Panc1 (cell line): ENCODE measurements at regions not wholly inside any gene's neighbourhood (a gene's known extent, or its start where the extent isn't known, plus 50 kb on each side); places are given as distances from the start of the nearest gene placed in this dataset.

Experiments
- ATAC-seq: fragments of 200-7000 bp; cut with Tn5 transposase; 2 replicates; pipeline ENCODE4 v1.9.1; 2020; ENCODE audit warnings: mild to moderate bottlenecking, moderate library complexity
- BruUV-seq: library from RNA; stranded (reverse); fragments of 400-500 nt; replicated peaks from 2 replicates; lab custom pipeline; 2021; lab: Mats Ljungman, UMichigan
- CTCF ChIA-PET: fragments of 300-600 bp; sonication (Branson Sonifier 250); formaldehyde crosslinking; loops from one replicate; lab custom pipeline; 2022; ENCODE audit warnings: antibody characterized with exemption; lab: Charles Lee
- POLR2A ChIA-PET: fragments of 300-600 bp; sonication (Branson Sonifier 250); formaldehyde crosslinking; loops from one replicate; lab custom pipeline; 2022; ENCODE audit warnings: antibody characterized with exemption; lab: Charles Lee
- DNase-seq: peaks from one replicate; pipeline ENCODE4 v3.0.0-alpha.2; 2010; ENCODE audit warnings: low read depth, low spot score
- H3K27ac ChIP-seq: 2 replicates; pipeline ENCODE4 v1.5.1; 2011; ENCODE audit warnings: mild to moderate bottlenecking, low read length, inconsistent platforms
- H3K27me3 ChIP-seq: fragments of 200-500 bp; sonication (Bioruptor generic); 2 replicates; pipeline ENCODE4 v1.6.0; 2014; ENCODE audit warnings: low read length, inconsistent platforms; ENCODE audit not compliant: control insufficient read depth, insufficient read depth
- H3K36me3 ChIP-seq: fragments of 200-500 bp; sonication (Bioruptor generic); 2 replicates; pipeline ENCODE4 v1.5.1; 2014; ENCODE audit warnings: inconsistent platforms, mild to moderate bottlenecking, low read length, moderate library complexity; ENCODE audit not compliant: control insufficient read depth, insufficient read depth
- H3K4me1 ChIP-seq: 2 replicates; pipeline ENCODE4 v1.5.1; 2011; ENCODE audit warnings: inconsistent platforms, mild to moderate bottlenecking, low read length, moderate library complexity; ENCODE audit not compliant: control insufficient read depth, insufficient read depth
- H3K4me3 ChIP-seq, 2 experiments: 2 replicates each; pipeline ENCODE4 v1.5.1; 2011 to 2012; ENCODE audit warnings: low read depth in 2 of 2, low read length in 2 of 2, mild to moderate bottlenecking in 2 of 2, inconsistent platforms in 1 of 2, moderate library complexity in 1 of 2
- H3K9me3 ChIP-seq: fragments of 200-500 bp; sonication (Bioruptor generic); 2 replicates; pipeline ENCODE4 v1.5.1; 2014; ENCODE audit warnings: low read depth, mild to moderate bottlenecking, inconsistent platforms, low read length, moderate library complexity; ENCODE audit not compliant: control insufficient read depth, insufficient read depth
- CTCF ChIP-seq: fragments of 450-650 bp; IDR thresholded peaks from 2 replicates; pipeline ENCODE4 v1.5.1; 2017; ENCODE audit warnings: mild to moderate bottlenecking
- POLR2AphosphoS5 ChIP-seq: IDR thresholded peaks from 2 replicates; pipeline ENCODE4 v1.6.1; 2012; ENCODE audit warnings: mild to moderate bottlenecking, low read depth, low read length, moderate library complexity
- REST ChIP-seq, 2 experiments: IDR thresholded peaks; 2 replicates each; pipeline ENCODE4 v1.6.1; 2011 to 2012; ENCODE audit warnings: low read depth in 2 of 2, control low read depth in 1 of 2, low read length in 1 of 2, mild to moderate bottlenecking in 1 of 2, moderate library complexity in 1 of 2; ENCODE audit not compliant: insufficient read depth in 1 of 2
- SIN3A ChIP-seq: IDR thresholded peaks from 2 replicates; pipeline ENCODE4 v1.6.1; 2012; ENCODE audit warnings: low read depth, mild to moderate bottlenecking, low read length, moderate library complexity, borderline replicate concordance; ENCODE audit not compliant: insufficient read depth
- TCF7L2 ChIP-seq: IDR thresholded peaks from 2 replicates; pipeline ENCODE4 v1.6.1; 2011; ENCODE audit warnings: mild to moderate bottlenecking, low read depth, low read length, inconsistent platforms
- in situ Hi-C: cut with HindIII; loops from 2 replicates; pipeline ENCODE4 v1.10.0; 2016; ENCODE audit warnings: low sequenced_read_pairs, low pct_unique_long_range_greater_than_20kb
- intact Hi-C: fragments of 100-400 bp; cut with micrococcal nuclease; formaldehyde crosslinking; loops from one replicate; pipeline ENCODE4 v1.10.0; 2022; ENCODE audit not compliant: unreplicated experiment

GRCh38 chr2:223368481-223368880 is 233.7 kb downstream of the SCG2 start:
- H3K4me1 ChIP-seq: no peaks in the 10 kb centered on the region
- no peaks in the 10 kb centered on the region for H3K27me3 ChIP-seq
- H3K9me3 ChIP-seq: no peaks in the 10 kb centered on the region
- ChIA-PET CTCF (no interaction called here), POLR2A (no interaction called here)
- DNase-seq (no peak), ATAC-seq (no peak)
- H3K27ac ChIP-seq: no peak overlapping the region
- no TSS peak for BruUV-seq
- TF ChIP-seq TCF7L2: no peak
- TF ChIP-seq SIN3A: no peak
- TF ChIP-seq REST (IDR thresholded peaks at IDR 0.05; ENCODE audit: insufficient read depth in 1 of 2, low read depth in 2 of 2, low read length in 1 of 2): no peak
- no peak for TF ChIP-seq CTCF
- no peak for TF ChIP-seq POLR2AphosphoS5
- intact Hi-C loops: no loop called here
- H3K36me3 ChIP-seq: no peaks in the 10 kb centered on the region
- in situ Hi-C loops: no loop called here
- H3K4me3 ChIP-seq: no peak overlapping the region

- intact Hi-C loops: no loop called here
- CTCF ChIA-PET: no interaction called here
- DNase-seq: no peak
- ATAC-seq: no peak
- Histone ChIP-seq H3K9me3 (no peaks in the 10 kb centered on the region), H3K27ac (no peak overlapping the region), H3K27me3 (no peaks in the 10 kb centered on the region), H3K4me1 (no peaks in the 10 kb centered on the region), H3K4me3 (no peak overlapping the region), H3K36me3 (no peaks in the 10 kb centered on the region)
- POLR2A ChIA-PET: no interaction called here
- no peak for TF ChIP-seq SIN3A
- TF ChIP-seq CTCF: no peak
- no peak for TF ChIP-seq TCF7L2
- no peak for TF ChIP-seq REST (IDR thresholded peaks at IDR 0.05; ENCODE audit: insufficient read depth in 1 of 2, low read depth in 2 of 2, low read length in 1 of 2)
- no peak for TF ChIP-seq POLR2AphosphoS5
- BruUV-seq: no TSS peak
- in situ Hi-C loops: no loop called here
Measured at GRCh38 chr2:223369889-223370288, 232.3 kb downstream of the SCG2 start.
